Astrocyte (in vitro differentiated cells and primary cell): ENCODE measurements at regions not wholly inside any gene's neighbourhood (a gene's known extent, or its start where the extent isn't known, plus 50 kb on each side); places are given as distances from the start of the nearest gene placed in this dataset.
A peak's percentile ranks its signal among the peaks of the same experiment; 100 is the strongest.

Experiments
- DNase-seq: peaks from one replicate; pipeline ENCODE4 v3.0.0-alpha.2; 2010; ENCODE audit warnings: low read depth
- FAIRE-seq: peaks from 2 replicates; lab custom pipeline; 2011; peaks lifted over from hg19 to GRCh38; lab: Jason Lieb, UNC
- H2AFZ ChIP-seq: 2 replicates; pipeline ENCODE4 v1.6.0; 2012; ENCODE audit warnings: low read depth, low read length, inconsistent platforms
- H3K27ac ChIP-seq: 2 replicates; pipeline ENCODE4 v1.5.1; 2011; ENCODE audit warnings: low read depth, low read length, inconsistent platforms
- H3K27me3 ChIP-seq: 2 replicates; pipeline ENCODE4 v1.6.0; 2011; ENCODE audit warnings: low read length, inconsistent platforms; ENCODE audit not compliant: insufficient read depth
- H3K36me3 ChIP-seq: 2 replicates; pipeline ENCODE4 v1.5.1; 2011; ENCODE audit warnings: low read length, inconsistent platforms; ENCODE audit not compliant: insufficient read depth
- H3K4me1 ChIP-seq: 2 replicates; pipeline ENCODE4 v1.5.1; 2011; ENCODE audit warnings: low read length, inconsistent platforms; ENCODE audit not compliant: insufficient read depth
- H3K4me2 ChIP-seq: 2 replicates; pipeline ENCODE4 v1.6.0; 2012; ENCODE audit warnings: low read length, inconsistent platforms
- H3K4me3 ChIP-seq: 2 replicates; pipeline ENCODE4 v1.5.1; 2011; ENCODE audit warnings: low read depth, mild to moderate bottlenecking, low read length, inconsistent platforms; ENCODE audit not compliant: insufficient read depth
- H3K79me2 ChIP-seq: 2 replicates; pipeline ENCODE4 v1.6.0; 2012; ENCODE audit warnings: mild to moderate bottlenecking, low read length, inconsistent platforms; ENCODE audit not compliant: insufficient read depth
- H3K9ac ChIP-seq: 2 replicates; pipeline ENCODE4 v1.6.0; 2012; ENCODE audit warnings: mild to moderate bottlenecking, low read length, inconsistent platforms
- H3K9me3 ChIP-seq: 2 replicates; pipeline ENCODE4 v1.5.1; 2012; ENCODE audit warnings: low read depth, mild to moderate bottlenecking, low read length, inconsistent platforms; ENCODE audit not compliant: insufficient read depth
- H4K20me1 ChIP-seq: 2 replicates; pipeline ENCODE4 v1.6.0; 2012; ENCODE audit warnings: low read length, inconsistent platforms; ENCODE audit not compliant: insufficient read depth
- H3K27ac Mint-ChIP-seq: one replicate; pipeline ENCODE4 v1.8.0; 2021; ENCODE audit warnings: mild to moderate bottlenecking, mixed read lengths; ENCODE audit not compliant: unreplicated experiment
- H3K27me3 Mint-ChIP-seq: one replicate; pipeline ENCODE4 v1.8.0; 2021; ENCODE audit warnings: low read depth, mixed read lengths; ENCODE audit not compliant: unreplicated experiment
- H3K36me3 Mint-ChIP-seq: one replicate; pipeline ENCODE4 v1.8.0; 2021; ENCODE audit warnings: low read depth, mixed read lengths; ENCODE audit not compliant: unreplicated experiment
- H3K4me1 Mint-ChIP-seq: one replicate; pipeline ENCODE4 v1.8.0; 2021; ENCODE audit warnings: low read depth, mixed read lengths; ENCODE audit not compliant: unreplicated experiment
- H3K4me3 Mint-ChIP-seq: one replicate; pipeline ENCODE4 v1.8.0; 2021; ENCODE audit warnings: mild to moderate bottlenecking, moderate library complexity, mixed read lengths; ENCODE audit not compliant: unreplicated experiment
- H3K9me3 Mint-ChIP-seq: one replicate; pipeline ENCODE4 v1.8.0; 2021; ENCODE audit warnings: mild to moderate bottlenecking, mixed read lengths; ENCODE audit not compliant: unreplicated experiment
- CTCF ChIP-seq: IDR thresholded peaks from 2 replicates; pipeline ENCODE4 v1.5.1; 2011; ENCODE audit warnings: low read depth, mild to moderate bottlenecking, inconsistent platforms, low read length, moderate library complexity; ENCODE audit not compliant: insufficient read depth
- EZH2 ChIP-seq: IDR thresholded peaks from 2 replicates; pipeline ENCODE4 v1.6.1; 2012; ENCODE audit warnings: mild to moderate bottlenecking, low read length, inconsistent platforms; ENCODE audit not compliant: insufficient read depth

GRCh38 chr20:7389216-7389615 lies 551.0 kb downstream of the HAO1 start:
- H3K4me1 ChIP-seq = peaks cover 7% of the 10 kb centered on the region
- no peaks in the 10 kb centered on the region for H3K79me2 ChIP-seq
- no peaks in the 10 kb centered on the region for H3K9me3 ChIP-seq
- no peaks in the 10 kb centered on the region for H3K27me3 Mint-ChIP-seq
- no peak overlapping the region for H3K4me2 ChIP-seq
- H3K27me3 ChIP-seq = no peaks in the 10 kb centered on the region
- peaks cover 19% of the 10 kb centered on the region for H3K4me1 Mint-ChIP-seq
- H4K20me1 ChIP-seq = no peaks in the 10 kb centered on the region
- no peak for DNase-seq
- H3K36me3 ChIP-seq = no peaks in the 10 kb centered on the region
- H3K4me3 ChIP-seq = no peak overlapping the region
- FAIRE-seq = no peak
- no peaks in the 10 kb centered on the region for H3K9me3 Mint-ChIP-seq
- no peak overlapping the region for H3K4me3 Mint-ChIP-seq
- no peak overlapping the region for H3K27ac ChIP-seq
- H3K9ac ChIP-seq = no peak overlapping the region
- no peak overlapping the region for H2AFZ ChIP-seq
- no peaks in the 10 kb centered on the region for H3K36me3 Mint-ChIP-seq
- no peak overlapping the region for H3K27ac Mint-ChIP-seq
- TF ChIP-seq CTCF (no peak), EZH2 (no peak)

GRCh38 chr20:7392542-7393206 lies 547.6 kb downstream of the HAO1 start:
- FAIRE-seq = no peak
- H3K4me3 ChIP-seq = no peak overlapping the region
- no peaks in the 10 kb centered on the region for H3K9me3 Mint-ChIP-seq
- H3K27me3 ChIP-seq = no peaks in the 10 kb centered on the region
- H3K27me3 Mint-ChIP-seq = no peaks in the 10 kb centered on the region
- no peaks in the 10 kb centered on the region for H3K36me3 Mint-ChIP-seq
- no peak overlapping the region for H3K4me3 Mint-ChIP-seq
- DNase-seq = peak; percentile 78
- H3K27ac ChIP-seq = no peak overlapping the region
- H3K9me3 ChIP-seq = no peaks in the 10 kb centered on the region
- no peak overlapping the region for H3K27ac Mint-ChIP-seq
- peaks cover 7% of the 10 kb centered on the region for H3K4me1 ChIP-seq
- H3K9ac ChIP-seq = no peak overlapping the region
- peaks cover 19% of the 10 kb centered on the region for H3K4me1 Mint-ChIP-seq
- H3K79me2 ChIP-seq = no peaks in the 10 kb centered on the region
- no peak overlapping the region for H2AFZ ChIP-seq
- H4K20me1 ChIP-seq = no peaks in the 10 kb centered on the region
- TF ChIP-seq EZH2 (no peak), CTCF (no peak)
- H3K36me3 ChIP-seq = no peaks in the 10 kb centered on the region
- no peak overlapping the region for H3K4me2 ChIP-seq

- Histone ChIP-seq H3K27ac (no peak overlapping the region), H3K79me2 (no peaks in the 10 kb centered on the region), H2AFZ (no peak overlapping the region), H3K36me3 (no peaks in the 10 kb centered on the region), H3K9me3 (no peaks in the 10 kb centered on the region), H3K9ac (no peak overlapping the region), H3K4me1 (no peaks in the 10 kb centered on the region), H3K4me3 (no peak overlapping the region), H3K4me2 (no peak overlapping the region), H3K27me3 (no peaks in the 10 kb centered on the region), H4K20me1 (no peaks in the 10 kb centered on the region)
- DNase-seq = no peak
- Mint-ChIP-seq H3K36me3 (no peaks in the 10 kb centered on the region), H3K4me3 (no peak overlapping the region), H3K9me3 (no peaks in the 10 kb centered on the region), H3K4me1 (no peaks in the 10 kb centered on the region), H3K27ac (no peak overlapping the region), H3K27me3 (no peaks in the 10 kb centered on the region)
- no peak for FAIRE-seq
- TF ChIP-seq EZH2 (no peak), CTCF (no peak)
Measured at GRCh38 chr20:7399114-7399513, 541.1 kb downstream of the HAO1 start.
